HL-60 (cell line): ENCODE measurements at regions not wholly inside any gene's neighbourhood (a gene's known extent, or its start where the extent isn't known, plus 50 kb on each side); places are given as distances from the start of the nearest gene placed in this dataset.

Experiments used
- DNase-seq, 2 experiments: peaks; one replicate each; pipeline ENCODE4 v3.0.0-alpha.2; 2010 to 2020; ENCODE audit warnings: low read depth in 1 of 2, low spot score in 1 of 2
- H3K27ac ChIP-seq: fragments of 250-450 bp; sonication (Bioruptor Pico); replicated peaks from 2 replicates; pipeline ENCODE4 v1.5.1; 2020; ENCODE audit warnings: mild to moderate bottlenecking, moderate library complexity
- H3K27me3 ChIP-seq: fragments of 250-450 bp; sonication (Bioruptor Pico); 2 replicates; pipeline ENCODE4 v1.5.1; 2021; ENCODE audit warnings: mild to moderate bottlenecking, moderate library complexity; ENCODE audit not compliant: insufficient read depth, poor library complexity, severe bottlenecking
- H3K4me3 ChIP-seq: replicated peaks from 2 replicates; pipeline ENCODE4 v1.5.1; 2011; ENCODE audit warnings: mild to moderate bottlenecking, control low read depth, low read length; ENCODE audit not compliant: insufficient read depth
- GABPA ChIP-seq: IDR thresholded peaks from 2 replicates; pipeline ENCODE4 v1.6.1; 2012; ENCODE audit warnings: low read depth
- POLR2AphosphoS5 ChIP-seq: IDR thresholded peaks from 2 replicates; pipeline ENCODE4 v1.6.1; 2012; ENCODE audit warnings: low read depth
- SPI1 ChIP-seq: IDR thresholded peaks from 2 replicates; pipeline ENCODE4 v1.6.1; 2012; ENCODE audit warnings: low read depth, mild to moderate bottlenecking, borderline replicate concordance
- TF ChIP-seq, protein P1 (sequence below): IDR thresholded peaks from one replicate; pipeline ENCODE4 v1.5.1; 2011; ENCODE audit warnings: low read length, control low read depth, inconsistent platforms; ENCODE audit not compliant: insufficient read depth
- TF ChIP-seq, protein P2 (sequence below): IDR thresholded peaks from 2 replicates; pipeline ENCODE4 v1.6.1; 2012; ENCODE audit warnings: low read depth; ENCODE audit not compliant: insufficient replicate concordance

DNA sequence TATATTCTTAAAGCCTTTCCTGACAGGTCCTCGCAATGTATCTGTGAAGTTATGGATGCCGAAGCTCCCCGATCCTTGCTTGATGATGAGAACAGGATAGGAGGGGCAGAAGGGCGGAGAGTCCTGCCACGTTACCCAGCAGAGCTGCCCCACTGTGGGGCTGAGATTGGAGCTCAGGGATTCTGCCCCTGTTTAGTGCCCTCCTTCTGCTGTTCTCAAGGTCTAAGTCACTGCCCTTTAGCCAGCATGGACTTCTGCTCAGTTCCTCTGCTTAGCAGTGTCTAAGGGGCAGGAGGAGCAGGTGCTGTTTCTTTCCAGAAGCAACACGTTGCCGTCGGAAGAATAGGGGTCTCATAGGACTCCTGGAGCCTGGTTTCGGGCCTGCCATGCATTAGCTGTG lies 164.2 kb upstream of the B3GAT1 start:
- Histone ChIP-seq H3K27me3 (no peaks in the 10 kb centered on the region), H3K27ac (no peak overlapping the region), H3K4me3 (no peak overlapping the region)
- no peak for DNase-seq
- TF ChIP-seq, protein P1, sequence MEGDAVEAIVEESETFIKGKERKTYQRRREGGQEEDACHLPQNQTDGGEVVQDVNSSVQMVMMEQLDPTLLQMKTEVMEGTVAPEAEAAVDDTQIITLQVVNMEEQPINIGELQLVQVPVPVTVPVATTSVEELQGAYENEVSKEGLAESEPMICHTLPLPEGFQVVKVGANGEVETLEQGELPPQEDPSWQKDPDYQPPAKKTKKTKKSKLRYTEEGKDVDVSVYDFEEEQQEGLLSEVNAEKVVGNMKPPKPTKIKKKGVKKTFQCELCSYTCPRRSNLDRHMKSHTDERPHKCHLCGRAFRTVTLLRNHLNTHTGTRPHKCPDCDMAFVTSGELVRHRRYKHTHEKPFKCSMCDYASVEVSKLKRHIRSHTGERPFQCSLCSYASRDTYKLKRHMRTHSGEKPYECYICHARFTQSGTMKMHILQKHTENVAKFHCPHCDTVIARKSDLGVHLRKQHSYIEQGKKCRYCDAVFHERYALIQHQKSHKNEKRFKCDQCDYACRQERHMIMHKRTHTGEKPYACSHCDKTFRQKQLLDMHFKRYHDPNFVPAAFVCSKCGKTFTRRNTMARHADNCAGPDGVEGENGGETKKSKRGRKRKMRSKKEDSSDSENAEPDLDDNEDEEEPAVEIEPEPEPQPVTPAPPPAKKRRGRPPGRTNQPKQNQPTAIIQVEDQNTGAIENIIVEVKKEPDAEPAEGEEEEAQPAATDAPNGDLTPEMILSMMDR: no peak
- TF ChIP-seq, protein P2, sequence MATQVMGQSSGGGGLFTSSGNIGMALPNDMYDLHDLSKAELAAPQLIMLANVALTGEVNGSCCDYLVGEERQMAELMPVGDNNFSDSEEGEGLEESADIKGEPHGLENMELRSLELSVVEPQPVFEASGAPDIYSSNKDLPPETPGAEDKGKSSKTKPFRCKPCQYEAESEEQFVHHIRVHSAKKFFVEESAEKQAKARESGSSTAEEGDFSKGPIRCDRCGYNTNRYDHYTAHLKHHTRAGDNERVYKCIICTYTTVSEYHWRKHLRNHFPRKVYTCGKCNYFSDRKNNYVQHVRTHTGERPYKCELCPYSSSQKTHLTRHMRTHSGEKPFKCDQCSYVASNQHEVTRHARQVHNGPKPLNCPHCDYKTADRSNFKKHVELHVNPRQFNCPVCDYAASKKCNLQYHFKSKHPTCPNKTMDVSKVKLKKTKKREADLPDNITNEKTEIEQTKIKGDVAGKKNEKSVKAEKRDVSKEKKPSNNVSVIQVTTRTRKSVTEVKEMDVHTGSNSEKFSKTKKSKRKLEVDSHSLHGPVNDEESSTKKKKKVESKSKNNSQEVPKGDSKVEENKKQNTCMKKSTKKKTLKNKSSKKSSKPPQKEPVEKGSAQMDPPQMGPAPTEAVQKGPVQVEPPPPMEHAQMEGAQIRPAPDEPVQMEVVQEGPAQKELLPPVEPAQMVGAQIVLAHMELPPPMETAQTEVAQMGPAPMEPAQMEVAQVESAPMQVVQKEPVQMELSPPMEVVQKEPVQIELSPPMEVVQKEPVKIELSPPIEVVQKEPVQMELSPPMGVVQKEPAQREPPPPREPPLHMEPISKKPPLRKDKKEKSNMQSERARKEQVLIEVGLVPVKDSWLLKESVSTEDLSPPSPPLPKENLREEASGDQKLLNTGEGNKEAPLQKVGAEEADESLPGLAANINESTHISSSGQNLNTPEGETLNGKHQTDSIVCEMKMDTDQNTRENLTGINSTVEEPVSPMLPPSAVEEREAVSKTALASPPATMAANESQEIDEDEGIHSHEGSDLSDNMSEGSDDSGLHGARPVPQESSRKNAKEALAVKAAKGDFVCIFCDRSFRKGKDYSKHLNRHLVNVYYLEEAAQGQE: no peak
- TF ChIP-seq GABPA: no peak
- no peak for TF ChIP-seq SPI1
- no peak for TF ChIP-seq POLR2AphosphoS5

GRCh38 chr11:134575504-134576230 lies 163.6 kb upstream of the B3GAT1 start:
- DNase-seq: no peak
- TF ChIP-seq, protein P1: no peak
- no peak for TF ChIP-seq GABPA
- TF ChIP-seq, protein P2: no peak
- TF ChIP-seq SPI1: no peak
- TF ChIP-seq POLR2AphosphoS5: no peak

DNA sequence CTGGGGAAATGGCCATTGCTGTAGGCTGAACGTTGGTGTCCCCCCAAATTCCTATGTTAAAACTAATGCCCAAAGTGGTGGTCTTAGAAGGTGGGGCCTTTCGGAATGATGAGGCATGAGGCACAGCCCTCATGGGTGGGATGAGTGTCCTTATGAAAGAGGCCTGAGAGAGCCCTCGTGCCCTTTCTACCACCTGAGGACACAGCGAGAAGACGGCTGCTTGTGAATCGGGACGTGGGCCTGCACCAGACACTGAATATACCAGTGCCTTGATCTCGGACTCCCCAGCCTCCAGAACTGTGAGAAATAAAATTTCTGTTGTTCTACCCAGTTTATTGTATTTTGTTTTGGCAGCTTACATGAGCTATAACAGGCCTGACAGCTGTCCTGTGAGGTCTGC lies 162.9 kb upstream of the B3GAT1 start:
- Histone ChIP-seq H3K27me3 (no peaks in the 10 kb centered on the region), H3K4me3 (no peak overlapping the region), H3K27ac (no peak overlapping the region)
- no peak for DNase-seq
- TF ChIP-seq, protein P2: no peak
- TF ChIP-seq POLR2AphosphoS5: no peak
- TF ChIP-seq, protein P1: no peak
- TF ChIP-seq SPI1: no peak
- TF ChIP-seq GABPA: no peak

More at GRCh38 chr11:134575504-134576230, 163.6 kb upstream of the B3GAT1 start:
- Histone ChIP-seq H3K27ac (no peak overlapping the region), H3K4me3 (no peak overlapping the region), H3K27me3 (no peaks in the 10 kb centered on the region)
